GM10266 (cell line): ENCODE measurements at regions not wholly inside any gene's neighbourhood (a gene's known extent, or its start where the extent isn't known, plus 50 kb on each side); places are given as distances from the start of the nearest gene placed in this dataset.

ENCODE experiments used
- DNase-seq: peaks from one replicate; pipeline ENCODE4 v3.0.0; 2012; ENCODE audit errors: extremely low spot score
- CTCF ChIP-seq: IDR thresholded peaks from 2 replicates; pipeline ENCODE4 v1.5.1; 2012; ENCODE audit warnings: mild to moderate bottlenecking, low read depth; ENCODE audit not compliant: control insufficient read depth, insufficient read depth; ENCODE audit errors: missing control alignments

GRCh38 chr20:7274870-7275269 is 507.4 kb downstream of the BMP2 start:
- DNase-seq, result no peak
- TF ChIP-seq CTCF, result no peak

GRCh38 chr20:7275645-7276237 is 508.3 kb downstream of the BMP2 start:
- no peak for TF ChIP-seq CTCF
- DNase-seq, result no peak

GRCh38 chr20:7285918-7286556 is 518.6 kb downstream of the BMP2 start:
- peak; percentile 25 for DNase-seq

GRCh38 chr20:7291323-7291943 is 523.9 kb downstream of the BMP2 start:
- no peak for TF ChIP-seq CTCF
- no peak for DNase-seq

More at GRCh38 chr20:7285918-7286556, 518.6 kb downstream of the BMP2 start:
- TF ChIP-seq CTCF, result peak; percentile 77

GRCh38 chr20:7291946-7292345 is 524.5 kb downstream of the BMP2 start:
- no peak for DNase-seq
- no peak for TF ChIP-seq CTCF

- DNase-seq, result no peak
- TF ChIP-seq CTCF, result no peak
These were observed 527.4 kb downstream of the BMP2 start for GRCh38 chr20:7294816-7295360.

GRCh38 chr20:7301807-7302206 is 534.3 kb downstream of the BMP2 start:
- DNase-seq, result no peak
- TF ChIP-seq CTCF, result no peak
